GM12864 (cell line): ENCODE measurements at regions not wholly inside any gene's neighbourhood (a gene's known extent, or its start where the extent isn't known, plus 50 kb on each side); places are given as distances from the start of the nearest gene placed in this dataset.

Experiments used
- DNase-seq: peaks from one replicate; pipeline ENCODE4 v3.0.0-alpha.2; 2011; ENCODE audit warnings: low read depth
- H3K4me3 ChIP-seq: 2 replicates; pipeline ENCODE4 v1.5.1; 2011; ENCODE audit warnings: mild to moderate bottlenecking, low read depth, low read length, control low read depth
- CTCF ChIP-seq: IDR thresholded peaks from 2 replicates; pipeline ENCODE4 v1.5.1; 2011; ENCODE audit warnings: low read depth, mild to moderate bottlenecking, moderate library complexity, low read length, control low read depth, inconsistent platforms; ENCODE audit errors: missing control alignments

DNA sequence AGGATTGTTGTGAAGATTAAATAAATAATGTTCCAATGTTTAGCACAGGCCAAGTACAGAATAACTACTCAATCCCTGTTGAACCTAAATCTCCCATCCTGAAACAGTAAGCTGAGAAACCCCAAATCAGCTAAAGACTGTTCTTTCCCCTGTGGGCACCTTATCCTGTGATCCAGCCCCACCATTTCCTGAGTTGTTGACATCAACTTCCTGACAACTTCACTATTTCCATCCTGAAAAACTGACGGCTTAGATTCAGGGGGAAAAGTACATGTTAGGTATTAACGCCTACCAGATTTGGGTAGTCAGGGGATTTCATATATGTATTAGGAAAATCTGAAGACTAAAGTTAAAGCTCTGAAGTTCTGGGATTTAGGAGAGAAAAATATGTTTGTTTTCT lies 51.7 kb upstream of the PALMD start:
- no peak overlapping the region for H3K4me3 ChIP-seq
- no peak for TF ChIP-seq CTCF
- DNase-seq, result no peak

GRCh38 chr1:99595041-99595440 lies 50.9 kb upstream of the PALMD start:
- TF ChIP-seq CTCF, result no peak
- DNase-seq, result no peak
- no peak overlapping the region for H3K4me3 ChIP-seq

DNA sequence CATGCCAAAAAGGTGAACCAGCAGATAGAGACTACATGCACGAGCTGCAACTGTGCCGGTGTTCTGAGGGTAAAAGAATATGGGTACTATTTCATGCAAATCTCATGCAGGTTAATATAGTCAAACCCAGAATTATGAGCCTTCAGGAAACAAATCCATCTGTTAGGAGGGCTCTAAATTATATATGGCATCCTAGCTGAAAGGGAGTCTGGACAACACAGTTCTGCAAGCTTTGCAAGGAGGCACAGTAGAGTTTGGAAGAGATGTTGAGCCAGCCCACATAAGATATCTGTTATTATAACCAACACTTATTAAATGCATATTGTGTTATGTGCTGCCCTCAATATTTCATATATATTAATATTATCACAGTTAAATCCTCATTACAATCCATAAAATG lies 50.5 kb upstream of the PALMD start:
- H3K4me3 ChIP-seq, result no peak overlapping the region
- no peak for DNase-seq
- TF ChIP-seq CTCF, result no peak
